Stomach (tissue), 8 donors: ENCODE measurements at regions not wholly inside any gene's neighbourhood (a gene's known extent, or its start where the extent isn't known, plus 50 kb on each side); places are given as distances from the start of the nearest gene placed in this dataset.

Experiments used
- DNase-seq, 2 donors: peaks; one replicate each; pipeline versions ENCODE4 v3.0.0 to v3.0.0-alpha.2; 2013 to 2019
- H3K27ac ChIP-seq, 5 donors: fragments of 200-600 bp in 4 of 5; sonication (generic) in 4 of 5; one replicate each; pipeline ENCODE4 v1.5.1; 2013 to 2019; ENCODE audit warnings: mild to moderate bottlenecking in 1 of 5, moderate library complexity in 1 of 5
- H3K27me3 ChIP-seq, 3 donors: fragments of 200-600 bp; sonication (generic); one replicate each; pipeline ENCODE4 v1.5.1; 2017 to 2019; ENCODE audit warnings: mixed run types in 1 of 3
- H3K36me3 ChIP-seq, 4 donors: fragments of 200-600 bp; sonication (generic); 1 replicate in 3 of 4; 2 replicates in 1 of 4; pipeline ENCODE4 v1.5.1; 2016 to 2019
- H3K4me1 ChIP-seq, 4 donors: fragments of 200-600 bp; sonication (generic); one replicate each; pipeline ENCODE4 v1.5.1; 2016 to 2019
- H3K4me3 ChIP-seq, 4 donors: fragments of 200-600 bp; sonication (generic) in 3 of 4; one replicate each; pipeline ENCODE4 v1.5.1; 2016 to 2019; ENCODE audit warnings: mild to moderate bottlenecking in 1 of 4
- H3K9me3 ChIP-seq, 4 donors: fragments of 200-600 bp; sonication (generic); one replicate each; pipeline ENCODE4 v1.5.1; 2016 to 2019
- EP300 ChIP-seq: sonication (generic); formaldehyde crosslinking; IDR thresholded peaks from one replicate; pipeline ENCODE4 v1.6.1; 2017; ENCODE audit warnings: antibody characterized with exemption
- POLR2A ChIP-seq, 4 donors: fragments of 450-650 bp; IDR thresholded peaks; one replicate each; pipeline ENCODE4 v1.6.1; 2016; ENCODE audit warnings: antibody characterized with exemption in 4 of 4, control low read depth in 2 of 4, mild to moderate bottlenecking in 1 of 4, moderate library complexity in 1 of 4
- POLR2AphosphoS5 ChIP-seq, 3 donors: sonication (generic); formaldehyde crosslinking; IDR thresholded peaks; one replicate each; pipeline ENCODE4 v1.6.1; 2016; ENCODE audit warnings: antibody characterized with exemption in 3 of 3
- WGBS, 5 donors: extraction: QIAGEN DNeasy Blood & Tissue Kit in 3 of 5; methylation state at CpG; one replicate each; pipeline versions ENCODE4 v1.1.5 to v1.1.7; 2013 to 2018; 5-methylcytosine and 5-hydroxymethylcytosine counted together
- intact Hi-C: fragments of 100-400 bp; cut with DNase I; formaldehyde crosslinking; loops from one replicate; pipeline ENCODE4 v1.15.1; 2023; ENCODE audit warnings: low total_unique reads
- TF ChIP-seq, protein P1 (sequence below), 7 experiments: fragments of 450-650 bp in 4 of 7; fragments of 200-600 bp in 3 of 7; sonication (generic) in 3 of 7; IDR thresholded peaks; one replicate each; pipeline ENCODE4 v1.5.1; 2016 to 2019; ENCODE audit warnings: antibody characterized with exemption in 7 of 7, control low read depth in 2 of 7, mild to moderate bottlenecking in 1 of 7
- donor health status: healthy with polysubstance abuse.
- donor health status: Bipolar disorder and iron deficiency.
- donor health status: healthy.

DNA sequence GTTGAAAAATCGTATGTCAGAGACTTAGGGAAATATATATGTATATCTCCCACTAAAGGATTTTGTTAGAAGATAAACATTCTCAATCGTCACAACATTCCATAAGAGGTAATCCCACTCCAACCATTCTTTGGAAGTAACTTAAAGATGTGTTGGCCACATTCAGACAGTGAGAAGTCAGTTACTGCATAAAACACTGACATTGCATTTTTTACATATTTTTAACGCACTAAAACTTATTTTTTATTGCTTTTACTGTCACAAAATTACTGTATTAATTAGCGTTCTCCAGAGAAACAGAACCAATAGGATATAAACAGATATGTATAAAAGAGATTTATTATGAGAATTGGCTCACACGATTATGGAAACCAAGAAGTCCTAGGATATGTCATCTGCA lies 74.3 kb upstream of the VGLL2 start:
- no peaks in the 10 kb centered on the region for H3K4me1 ChIP-seq
- DNase-seq = no peak
- H3K9me3 ChIP-seq = no peaks in the 10 kb centered on the region
- H3K4me3 ChIP-seq = no peak overlapping the region
- 73 to 82% (median 74%) methylated on average over 5 of the region's 5 CpGs for WGBS, 5 donors
- no peaks in the 10 kb centered on the region for H3K36me3 ChIP-seq
- TF ChIP-seq, protein P1, sequence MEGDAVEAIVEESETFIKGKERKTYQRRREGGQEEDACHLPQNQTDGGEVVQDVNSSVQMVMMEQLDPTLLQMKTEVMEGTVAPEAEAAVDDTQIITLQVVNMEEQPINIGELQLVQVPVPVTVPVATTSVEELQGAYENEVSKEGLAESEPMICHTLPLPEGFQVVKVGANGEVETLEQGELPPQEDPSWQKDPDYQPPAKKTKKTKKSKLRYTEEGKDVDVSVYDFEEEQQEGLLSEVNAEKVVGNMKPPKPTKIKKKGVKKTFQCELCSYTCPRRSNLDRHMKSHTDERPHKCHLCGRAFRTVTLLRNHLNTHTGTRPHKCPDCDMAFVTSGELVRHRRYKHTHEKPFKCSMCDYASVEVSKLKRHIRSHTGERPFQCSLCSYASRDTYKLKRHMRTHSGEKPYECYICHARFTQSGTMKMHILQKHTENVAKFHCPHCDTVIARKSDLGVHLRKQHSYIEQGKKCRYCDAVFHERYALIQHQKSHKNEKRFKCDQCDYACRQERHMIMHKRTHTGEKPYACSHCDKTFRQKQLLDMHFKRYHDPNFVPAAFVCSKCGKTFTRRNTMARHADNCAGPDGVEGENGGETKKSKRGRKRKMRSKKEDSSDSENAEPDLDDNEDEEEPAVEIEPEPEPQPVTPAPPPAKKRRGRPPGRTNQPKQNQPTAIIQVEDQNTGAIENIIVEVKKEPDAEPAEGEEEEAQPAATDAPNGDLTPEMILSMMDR (IDR thresholded peaks at IDR 0.05) = no peak
- H3K27ac ChIP-seq = no peak overlapping the region
- intact Hi-C loops = no loop called here
- no peaks in the 10 kb centered on the region for H3K27me3 ChIP-seq

DNA sequence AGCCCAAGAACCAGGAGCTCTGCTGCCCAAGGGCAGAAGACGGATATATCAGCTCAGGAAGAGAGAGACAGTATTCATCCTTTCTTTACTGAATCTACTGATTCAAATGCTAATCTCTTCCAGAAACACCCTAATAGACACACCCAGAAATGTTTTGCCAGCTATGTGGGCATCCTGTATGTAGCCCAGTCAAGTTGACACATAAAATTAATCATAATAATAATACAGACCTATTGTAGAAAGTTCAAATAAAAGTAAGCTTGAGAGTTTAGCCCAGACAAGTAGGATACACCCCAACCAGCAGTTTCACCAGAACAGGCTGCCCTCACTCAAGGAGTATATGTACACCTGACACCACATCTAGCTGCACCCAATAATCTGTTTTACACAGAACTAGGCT lies 73.9 kb upstream of the VGLL2 start:
- 76 to 100% (median 85%) methylated on average over 1 of the region's 1 CpG for WGBS, 5 donors
- TF ChIP-seq POLR2A (IDR thresholded peaks at IDR 0.05) (no peak), POLR2AphosphoS5 (IDR thresholded peaks at IDR 0.05) (no peak), EP300 (no peak)
- TF ChIP-seq, protein P1 (IDR thresholded peaks at IDR 0.05) = no peak
- no peaks in the 10 kb centered on the region for H3K36me3 ChIP-seq
- H3K27ac ChIP-seq = no peak overlapping the region
- H3K4me1 ChIP-seq = no peaks in the 10 kb centered on the region
- no peaks in the 10 kb centered on the region for H3K27me3 ChIP-seq
- H3K4me3 ChIP-seq = no peak overlapping the region
- no peak for DNase-seq
- no peaks in the 10 kb centered on the region for H3K9me3 ChIP-seq
- intact Hi-C loops = no loop called here

DNA sequence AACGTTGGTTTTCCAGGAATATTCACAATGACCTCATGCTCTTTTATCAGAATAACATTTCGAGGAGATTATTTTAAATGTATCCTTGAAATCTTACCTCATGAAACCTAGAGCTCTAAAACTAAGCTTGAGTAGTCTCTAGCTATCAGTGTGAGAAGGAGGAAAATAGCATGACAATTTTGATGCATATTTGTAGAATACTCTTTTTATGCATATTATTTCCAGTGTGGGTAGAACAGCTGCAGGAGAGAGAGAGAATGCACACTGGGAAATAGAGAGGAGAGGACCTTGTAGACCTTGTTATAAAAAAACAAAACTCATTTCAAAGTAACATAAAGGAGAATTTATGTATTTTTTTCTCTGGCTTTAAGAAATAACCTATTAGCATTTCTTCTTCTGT lies 71.1 kb upstream of the VGLL2 start:
- WGBS, 5 donors = 56 to 66% (median 60%) methylated on average over 2 of the region's 2 CpGs
- H3K9me3 ChIP-seq = no peaks in the 10 kb centered on the region

DNA sequence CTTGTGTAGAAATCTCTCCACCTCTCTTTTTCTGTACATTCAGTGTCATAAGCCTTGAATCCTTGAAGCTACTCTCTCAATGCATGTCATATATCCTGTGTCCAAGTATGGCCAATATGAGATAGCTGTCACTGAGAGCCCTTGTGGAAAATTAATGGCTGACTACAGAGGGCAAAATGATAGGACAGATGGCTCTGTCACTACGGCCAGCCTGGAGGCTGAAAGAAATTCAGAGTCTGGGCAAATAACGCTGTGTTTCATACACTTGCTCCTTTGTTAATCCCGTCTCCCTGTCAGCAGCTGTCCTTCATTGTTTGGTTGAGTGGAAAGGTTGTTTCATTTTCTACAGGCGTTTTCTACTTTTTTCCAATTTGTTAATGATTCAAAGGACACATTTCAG lies 70.4 kb upstream of the VGLL2 start:
- no peak for DNase-seq
- Histone ChIP-seq H3K27me3 (no peaks in the 10 kb centered on the region), H3K4me1 (no peaks in the 10 kb centered on the region), H3K36me3 (no peaks in the 10 kb centered on the region), H3K27ac (no peak overlapping the region), H3K9me3 (no peaks in the 10 kb centered on the region), H3K4me3 (no peak overlapping the region)
- WGBS, 5 donors = 20 to 36% (median 30%) methylated on average over 4 of the region's 4 CpGs
- TF ChIP-seq EP300 (no peak), POLR2A (IDR thresholded peaks at IDR 0.05) (no peak), POLR2AphosphoS5 (IDR thresholded peaks at IDR 0.05) (no peak)
- TF ChIP-seq, protein P1 (IDR thresholded peaks at IDR 0.05) = no peak
- intact Hi-C loops = no loop called here

More for the DNA sequence above, 71.1 kb upstream of the VGLL2 start:
- no peaks in the 10 kb centered on the region for H3K36me3 ChIP-seq
- DNase-seq = no peak
- TF ChIP-seq POLR2A (IDR thresholded peaks at IDR 0.05) (no peak), EP300 (no peak), POLR2AphosphoS5 (IDR thresholded peaks at IDR 0.05) (no peak)
- TF ChIP-seq, protein P1 (IDR thresholded peaks at IDR 0.05) = no peak
- intact Hi-C loops = no loop called here
- H3K27ac ChIP-seq = no peak overlapping the region
- H3K27me3 ChIP-seq = no peaks in the 10 kb centered on the region
- H3K4me3 ChIP-seq = no peak overlapping the region
- H3K4me1 ChIP-seq = no peaks in the 10 kb centered on the region

DNA sequence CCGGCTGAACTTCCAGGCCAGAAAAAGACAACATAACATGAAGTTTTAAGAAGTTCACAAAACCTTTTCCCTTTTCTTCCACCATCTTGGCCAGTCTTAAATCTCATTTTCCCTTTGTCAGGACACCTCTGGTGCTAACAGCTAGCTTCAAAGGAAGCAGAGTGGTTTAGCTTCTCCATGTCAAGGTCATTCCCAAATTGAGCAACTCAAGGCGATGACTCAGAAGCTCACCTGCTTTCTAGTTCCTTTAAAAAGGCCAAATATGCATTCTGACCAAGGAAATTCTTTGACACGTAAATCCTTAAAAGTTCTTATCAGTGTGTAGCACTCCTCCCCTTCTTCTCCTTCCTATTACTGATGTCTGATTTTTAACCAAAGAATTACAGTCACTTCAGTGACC lies 69.6 kb upstream of the VGLL2 start:
- no peak for DNase-seq
- Histone ChIP-seq H3K27me3 (no peaks in the 10 kb centered on the region), H3K36me3 (no peaks in the 10 kb centered on the region), H3K4me3 (no peak overlapping the region), H3K9me3 (no peaks in the 10 kb centered on the region), H3K4me1 (no peaks in the 10 kb centered on the region), H3K27ac (no peak overlapping the region)
- WGBS, 5 donors = 56 to 70% (median 64%) methylated on average over 3 of the region's 3 CpGs
- intact Hi-C loops = no loop called here
- no peak for TF ChIP-seq POLR2AphosphoS5 (IDR thresholded peaks at IDR 0.05)
- no peak for TF ChIP-seq EP300
- TF ChIP-seq, protein P1 (IDR thresholded peaks at IDR 0.05) = no peak
- no peak for TF ChIP-seq POLR2A (IDR thresholded peaks at IDR 0.05)
